ENCODE measurements at regions not wholly inside any gene's neighbourhood (a gene's known extent, or its start where the extent isn't known, plus 50 kb on each side); places are given as distances from the start of the nearest gene placed in this dataset.

DNA sequence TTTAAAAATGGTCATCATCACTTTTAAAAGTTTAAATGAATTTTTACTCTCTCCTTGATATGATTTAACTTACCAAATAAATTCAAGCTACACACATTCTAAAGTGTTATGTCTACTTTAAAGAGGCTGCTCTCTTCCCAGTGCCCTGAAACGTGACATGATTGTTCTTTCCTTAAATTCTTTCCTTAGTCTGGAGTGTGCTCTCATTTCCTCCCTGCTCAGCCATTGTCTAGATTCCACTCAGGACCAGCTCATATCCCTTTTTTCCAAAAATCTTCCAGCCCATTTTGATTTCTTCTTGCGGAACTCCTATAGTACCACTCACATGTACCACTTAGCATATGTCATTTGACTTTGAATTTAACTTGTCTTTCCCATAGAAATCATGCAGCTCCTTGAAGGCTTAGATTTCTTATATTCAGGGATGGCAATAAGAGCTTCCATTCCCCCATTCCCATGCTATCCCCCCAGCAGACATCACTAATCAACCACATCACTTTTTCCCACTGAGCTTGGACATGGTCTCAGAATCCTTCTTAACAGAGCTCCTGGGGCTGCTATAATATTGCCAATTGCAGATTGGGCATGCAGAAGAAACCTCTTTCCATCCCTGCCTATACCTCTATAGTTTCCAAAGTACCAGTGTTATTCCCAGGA lies 54.7 kb upstream of the ITPKB start:
- H3K36me3 ChIP-seq (ENCODE audit: low read depth, missing control alignments), result no peaks in the 10 kb centered on the region
- TF ChIP-seq, protein P1, sequence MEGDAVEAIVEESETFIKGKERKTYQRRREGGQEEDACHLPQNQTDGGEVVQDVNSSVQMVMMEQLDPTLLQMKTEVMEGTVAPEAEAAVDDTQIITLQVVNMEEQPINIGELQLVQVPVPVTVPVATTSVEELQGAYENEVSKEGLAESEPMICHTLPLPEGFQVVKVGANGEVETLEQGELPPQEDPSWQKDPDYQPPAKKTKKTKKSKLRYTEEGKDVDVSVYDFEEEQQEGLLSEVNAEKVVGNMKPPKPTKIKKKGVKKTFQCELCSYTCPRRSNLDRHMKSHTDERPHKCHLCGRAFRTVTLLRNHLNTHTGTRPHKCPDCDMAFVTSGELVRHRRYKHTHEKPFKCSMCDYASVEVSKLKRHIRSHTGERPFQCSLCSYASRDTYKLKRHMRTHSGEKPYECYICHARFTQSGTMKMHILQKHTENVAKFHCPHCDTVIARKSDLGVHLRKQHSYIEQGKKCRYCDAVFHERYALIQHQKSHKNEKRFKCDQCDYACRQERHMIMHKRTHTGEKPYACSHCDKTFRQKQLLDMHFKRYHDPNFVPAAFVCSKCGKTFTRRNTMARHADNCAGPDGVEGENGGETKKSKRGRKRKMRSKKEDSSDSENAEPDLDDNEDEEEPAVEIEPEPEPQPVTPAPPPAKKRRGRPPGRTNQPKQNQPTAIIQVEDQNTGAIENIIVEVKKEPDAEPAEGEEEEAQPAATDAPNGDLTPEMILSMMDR (IDR thresholded peaks at IDR 0.05), result no peak
- TF ChIP-seq POLR2A (IDR thresholded peaks at IDR 0.05), result no peak
- 83 to 90% methylated on average over 2 of the region's 2 CpGs for WGBS, 2 donors
- intact Hi-C loops (cut with DNase I; ENCODE audit: low total_unique reads), result no loop called here
- H3K27me3 ChIP-seq, result no peaks in the 10 kb centered on the region
- H3K4me1 ChIP-seq, result no peaks in the 10 kb centered on the region
- no peak overlapping the region for H3K27ac ChIP-seq
- DNase-seq, result no peak
- H3K4me3 ChIP-seq, result no peak overlapping the region
- no peaks in the 10 kb centered on the region for H3K9me3 ChIP-seq

GRCh38 chr1:226792368-226792767 lies 53.3 kb upstream of the ITPKB start:
- 95 to 98% methylated on average over 1 of the region's 1 CpG for WGBS, 2 donors
- Histone ChIP-seq H3K4me3 (no peak overlapping the region), H3K4me1 (no peaks in the 10 kb centered on the region), H3K27ac (no peak overlapping the region), H3K9me3 (no peaks in the 10 kb centered on the region), H3K36me3 (ENCODE audit: low read depth, missing control alignments) (no peaks in the 10 kb centered on the region), H3K27me3 (no peaks in the 10 kb centered on the region)
- TF ChIP-seq POLR2A (IDR thresholded peaks at IDR 0.05), result no peak
- TF ChIP-seq, protein P1 (IDR thresholded peaks at IDR 0.05), result no peak
- no peak for DNase-seq
- intact Hi-C loops (cut with DNase I; ENCODE audit: low total_unique reads), result no loop called here

DNA sequence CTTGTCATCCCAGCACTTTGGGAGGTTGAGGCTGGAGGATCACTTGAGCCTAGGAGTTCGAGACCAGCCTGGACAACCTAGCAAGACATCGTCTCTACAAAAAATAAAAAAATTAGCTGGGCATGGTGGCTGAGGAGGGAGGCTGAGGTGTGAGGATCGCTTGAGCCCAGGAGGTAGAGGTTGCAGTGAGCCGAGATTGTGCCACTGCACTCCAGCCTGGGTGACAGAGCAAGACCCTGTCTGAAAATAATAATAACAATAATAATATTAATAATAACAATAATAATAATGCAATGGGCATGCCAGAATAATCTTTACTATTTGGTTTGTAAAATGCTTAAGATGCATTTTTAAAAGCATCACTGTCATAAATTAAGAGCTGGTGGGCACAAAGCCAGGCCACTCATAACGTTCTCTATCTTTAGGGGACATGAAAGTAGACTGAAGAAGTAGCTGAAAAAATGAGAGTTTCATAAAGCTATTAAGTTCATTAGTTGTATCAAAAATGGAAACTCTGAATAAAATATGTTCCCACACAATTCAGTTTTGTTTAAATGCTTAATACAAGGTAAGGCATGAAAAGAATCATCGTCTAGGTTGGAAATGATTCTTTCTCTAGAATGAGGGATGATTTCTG lies 51.6 kb upstream of the ITPKB start:
- Histone ChIP-seq H3K4me1 (no peaks in the 10 kb centered on the region), H3K9me3 (no peaks in the 10 kb centered on the region), H3K27me3 (no peaks in the 10 kb centered on the region), H3K36me3 (ENCODE audit: low read depth, missing control alignments) (no peaks in the 10 kb centered on the region), H3K4me3 (no peak overlapping the region), H3K27ac (no peak overlapping the region)
- TF ChIP-seq, protein P1 (IDR thresholded peaks at IDR 0.05), result no peak
- TF ChIP-seq POLR2A (IDR thresholded peaks at IDR 0.05), result no peak
- 81 to 86% methylated on average over 6 of the region's 6 CpGs for WGBS, 2 donors
- no peak for DNase-seq
- intact Hi-C loops (cut with DNase I; ENCODE audit: low total_unique reads), result no loop called here

- no peak for TF ChIP-seq POLR2A (IDR thresholded peaks at IDR 0.05)
- TF ChIP-seq, protein P1 (IDR thresholded peaks at IDR 0.05), result no peak
- DNase-seq, result no peak
- Histone ChIP-seq H3K36me3 (ENCODE audit: low read depth, missing control alignments) (no peaks in the 10 kb centered on the region), H3K4me1 (no peaks in the 10 kb centered on the region), H3K9me3 (no peaks in the 10 kb centered on the region), H3K27ac (no peak overlapping the region), H3K27me3 (no peaks in the 10 kb centered on the region), H3K4me3 (no peak overlapping the region)
- intact Hi-C loops (cut with DNase I; ENCODE audit: low total_unique reads), result no loop called here
- 86 to 89% methylated on average over 4 of the region's 4 CpGs for WGBS, 2 donors
Measured at GRCh38 chr1:226788965-226789364, 49.9 kb upstream of the ITPKB start.
